Activated CD4-positive, alpha-beta T cell treated with anti-CD3 and anti-CD28 coated beads, Interleukin-2, amount 10 ng/mL, durations not matched to agents 24 days and 14 days (primary cell): ENCODE measurements at regions not wholly inside any gene's neighbourhood (a gene's known extent, or its start where the extent isn't known, plus 50 kb on each side); places are given as distances from the start of the nearest gene placed in this dataset.
A peak's percentile ranks its signal among the peaks of the same experiment; 100 is the strongest.

Experiments
- DNase-seq: peaks from one replicate; pipeline ENCODE4 v3.0.0; 2022
- H3K27ac Mint-ChIP-seq: one replicate; pipeline ENCODE4 v1.8.0; 2022; ENCODE audit warnings: mild to moderate bottlenecking, mixed read lengths
- H3K27me3 Mint-ChIP-seq: one replicate; pipeline ENCODE4 v1.8.0; 2022; ENCODE audit warnings: mixed read lengths
- H3K36me3 Mint-ChIP-seq: one replicate; pipeline ENCODE4 v1.8.0; 2022; ENCODE audit warnings: low read depth, mild to moderate bottlenecking, mixed read lengths
- H3K4me1 Mint-ChIP-seq: one replicate; pipeline ENCODE4 v1.8.0; 2021; ENCODE audit warnings: mixed read lengths
- H3K4me3 Mint-ChIP-seq: one replicate; pipeline ENCODE4 v1.8.0; 2022; ENCODE audit warnings: mild to moderate bottlenecking, moderate library complexity, mixed read lengths
- H3K9me3 Mint-ChIP-seq: one replicate; pipeline ENCODE4 v1.8.0; 2021; ENCODE audit warnings: mixed read lengths
- intact Hi-C: fragments of 100-400 bp; cut with micrococcal nuclease; formaldehyde crosslinking; loops from one replicate; pipeline ENCODE4 v1.15.1; 2023

DNA sequence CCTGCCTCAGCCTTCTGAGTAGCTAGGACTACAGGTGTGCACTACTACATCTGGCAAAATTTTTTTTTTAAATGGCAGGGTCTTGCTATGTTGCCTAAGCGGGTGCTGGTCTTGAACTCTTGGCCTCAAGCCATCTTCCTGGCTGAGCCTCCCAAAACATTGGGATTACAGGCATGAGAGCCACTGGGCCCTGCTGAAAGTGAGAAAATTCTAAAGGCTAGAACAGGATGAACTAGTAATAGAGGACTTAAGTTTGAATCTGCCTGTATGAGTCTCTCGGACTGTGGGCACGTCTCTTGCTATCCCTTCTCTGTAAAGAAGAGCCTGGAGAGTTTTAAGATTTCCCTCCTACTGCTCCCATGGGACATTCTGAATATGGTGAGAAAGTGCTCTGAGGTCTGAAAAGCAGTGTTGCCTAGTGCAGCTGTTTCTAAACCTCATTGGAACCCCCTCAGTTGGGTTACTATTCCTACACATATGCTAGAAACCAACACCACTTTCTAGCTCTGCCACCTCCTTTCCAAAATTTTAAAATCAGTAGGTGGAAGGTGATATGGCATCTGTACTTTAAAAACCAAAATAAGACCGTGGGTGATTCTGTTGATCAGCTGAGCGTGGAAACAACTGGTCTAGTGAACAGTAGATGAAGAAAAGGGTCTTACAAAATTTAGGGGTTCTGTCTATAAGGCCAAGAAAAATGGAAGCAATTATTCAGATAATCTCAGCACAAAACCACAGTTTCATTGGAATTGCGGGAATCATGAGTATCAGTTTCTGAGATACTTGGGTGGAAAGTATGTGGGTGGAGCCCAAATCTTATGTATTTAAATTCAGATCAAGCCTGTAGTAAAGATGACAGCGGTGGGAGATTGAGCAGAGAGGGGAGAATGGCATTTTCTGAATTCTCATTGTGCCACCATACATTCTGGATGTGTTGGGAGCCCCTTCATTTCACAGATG lies 259.8 kb upstream of the CXCR4 start:
- Mint-ChIP-seq H3K27ac (peak overlapping the region; percentile 96), H3K36me3 (no peaks in the 10 kb centered on the region), H3K27me3 (no peaks in the 10 kb centered on the region), H3K9me3 (no peaks in the 10 kb centered on the region), H3K4me1 (peaks cover 74% of the 10 kb centered on the region), H3K4me3 (peak overlapping the region; percentile 17)
- intact Hi-C loops = loop anchor here (1.0 kb wide), 2 partner anchors 258 to 464 kb away; no protein-coding TSS in a partner anchor
- peak; percentile 53 for DNase-seq

DNA sequence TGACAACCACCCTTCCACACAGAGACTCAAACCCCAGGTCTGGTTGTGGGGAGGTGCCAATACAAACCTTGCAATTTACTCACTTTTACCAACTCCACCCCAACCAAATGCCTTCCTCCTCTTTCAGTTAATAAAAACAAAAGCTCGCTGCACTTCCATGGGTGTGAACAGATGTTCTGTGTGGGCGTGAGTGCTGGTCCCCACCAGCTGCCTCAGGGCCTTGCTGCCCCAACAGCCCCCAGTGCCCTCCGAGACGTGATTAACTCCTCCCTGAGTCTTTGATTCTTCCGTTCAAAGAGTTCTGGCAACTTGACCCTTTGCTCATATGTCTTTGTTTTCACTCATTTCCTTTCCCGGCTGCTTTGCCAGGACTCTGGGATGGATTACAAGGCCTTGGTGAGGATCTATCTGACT lies 258.9 kb upstream of the CXCR4 start:
- Mint-ChIP-seq H3K27me3 (no peaks in the 10 kb centered on the region), H3K9me3 (no peaks in the 10 kb centered on the region), H3K4me1 (peaks cover 66% of the 10 kb centered on the region), H3K36me3 (no peaks in the 10 kb centered on the region), H3K4me3 (peak overlapping the region; percentile 39), H3K27ac (peak overlapping the region; percentile 96)
- DNase-seq = peak; percentile 61
- intact Hi-C loops = no loop called here

DNA sequence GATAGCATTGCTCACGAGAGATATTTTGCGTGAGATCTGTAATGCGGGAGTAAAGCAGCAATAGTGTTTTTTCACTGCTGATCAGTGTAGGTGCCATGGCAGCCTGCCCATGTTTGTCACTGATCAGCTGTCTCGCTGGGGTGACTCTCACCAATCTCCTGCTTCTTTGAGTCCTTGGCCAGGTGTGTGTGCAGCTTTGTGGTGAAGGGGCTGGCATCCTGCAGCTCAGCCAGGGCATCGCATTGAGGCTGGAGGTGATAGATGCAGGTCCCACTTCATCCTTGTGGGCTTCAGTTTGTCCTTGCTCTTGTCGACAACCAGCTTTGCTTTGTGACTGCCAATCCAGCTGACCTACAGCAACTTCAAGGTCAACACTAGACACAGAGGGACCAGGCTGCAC lies 258.3 kb upstream of the CXCR4 start:
- H3K36me3 Mint-ChIP-seq = no peaks in the 10 kb centered on the region
- peak overlapping the region; percentile 17 for H3K4me3 Mint-ChIP-seq
- peaks cover 62% of the 10 kb centered on the region for H3K4me1 Mint-ChIP-seq
- peak overlapping the region; percentile 96 for H3K27ac Mint-ChIP-seq
- DNase-seq = peak; percentile 60
- intact Hi-C loops = no loop called here
- no peaks in the 10 kb centered on the region for H3K27me3 Mint-ChIP-seq
- H3K9me3 Mint-ChIP-seq = no peaks in the 10 kb centered on the region

DNA sequence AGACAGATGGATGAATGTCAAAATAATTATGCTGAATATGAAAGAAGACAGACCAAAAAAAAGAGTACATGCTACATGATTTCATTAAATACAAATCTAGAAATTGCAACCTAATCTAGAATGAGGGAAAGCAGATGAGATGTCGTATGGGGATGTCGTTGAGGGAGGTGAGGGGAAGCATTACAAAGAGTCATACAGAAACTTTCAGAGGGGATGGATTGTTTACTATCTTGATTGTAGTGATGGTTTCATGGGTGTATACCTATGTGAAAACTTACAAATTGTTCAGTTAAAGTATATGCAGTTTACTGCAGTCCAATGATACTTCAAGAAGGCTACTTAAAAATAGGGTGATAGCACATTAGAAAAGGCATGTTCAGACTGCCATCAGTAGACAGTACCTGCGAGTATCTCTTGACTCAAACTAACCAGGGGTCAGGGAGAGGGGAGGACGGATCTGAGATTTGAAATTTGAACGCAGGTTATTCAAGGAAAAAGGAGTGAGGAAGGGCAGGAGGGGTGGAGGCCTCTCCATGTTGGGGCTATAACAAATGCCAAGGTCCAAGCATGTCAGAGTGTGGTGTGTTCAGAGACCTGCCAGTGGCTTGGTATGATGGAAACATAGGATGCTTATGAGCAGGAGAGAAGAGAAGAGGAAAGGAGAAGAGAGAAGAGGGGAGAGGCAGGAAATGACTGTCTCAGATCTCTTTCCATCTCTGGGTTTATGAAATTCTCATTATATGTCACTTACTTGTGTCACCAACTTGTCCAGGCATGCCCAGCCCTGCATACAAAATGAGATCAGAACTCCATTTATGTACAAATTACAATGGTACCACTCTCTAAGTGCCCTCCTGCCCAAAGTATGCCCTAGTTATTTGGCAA lies 257.3 kb upstream of the CXCR4 start:
- intact Hi-C loops = loop anchor here (1.0 to 2.0 kb wide), 8 partner anchors 13 to 318 kb away; no protein-coding TSS in a partner anchor
- Mint-ChIP-seq H3K27ac (peak overlapping the region; percentile 96), H3K27me3 (peaks cover 3% of the 10 kb centered on the region), H3K9me3 (no peaks in the 10 kb centered on the region), H3K4me3 (peak overlapping the region; percentile 69), H3K36me3 (no peaks in the 10 kb centered on the region), H3K4me1 (peaks cover 57% of the 10 kb centered on the region)
- DNase-seq = peak; percentile 74

DNA sequence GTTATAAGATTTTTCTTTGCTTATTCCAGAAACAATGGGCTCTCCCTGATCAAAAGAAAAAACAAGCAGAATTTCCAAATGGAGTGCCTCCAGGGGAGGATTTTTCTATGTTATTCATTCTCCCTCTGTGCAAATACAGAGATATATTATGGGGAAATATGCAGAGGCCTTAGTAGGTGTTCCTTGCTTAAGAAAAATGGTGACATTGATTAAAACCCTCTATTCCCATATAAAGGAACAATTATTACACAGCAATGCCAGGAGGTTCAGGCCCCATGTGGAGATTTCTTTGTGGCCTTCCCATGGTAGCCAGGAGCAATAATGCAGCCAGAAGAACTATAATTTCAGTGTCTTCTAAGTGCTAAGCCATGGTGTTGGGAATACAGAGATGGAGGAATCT lies 255.9 kb upstream of the CXCR4 start:
- H3K9me3 Mint-ChIP-seq = peaks cover 4% of the 10 kb centered on the region
- no peak overlapping the region for H3K4me3 Mint-ChIP-seq
- H3K4me1 Mint-ChIP-seq = peaks cover 54% of the 10 kb centered on the region
- H3K27me3 Mint-ChIP-seq = peaks cover 7% of the 10 kb centered on the region
- DNase-seq = no peak
- intact Hi-C loops = loop anchor here (2.0 kb wide), 1 partner anchor 15 kb away; no protein-coding TSS in a partner anchor
- H3K36me3 Mint-ChIP-seq = no peaks in the 10 kb centered on the region
- no peak overlapping the region for H3K27ac Mint-ChIP-seq

DNA sequence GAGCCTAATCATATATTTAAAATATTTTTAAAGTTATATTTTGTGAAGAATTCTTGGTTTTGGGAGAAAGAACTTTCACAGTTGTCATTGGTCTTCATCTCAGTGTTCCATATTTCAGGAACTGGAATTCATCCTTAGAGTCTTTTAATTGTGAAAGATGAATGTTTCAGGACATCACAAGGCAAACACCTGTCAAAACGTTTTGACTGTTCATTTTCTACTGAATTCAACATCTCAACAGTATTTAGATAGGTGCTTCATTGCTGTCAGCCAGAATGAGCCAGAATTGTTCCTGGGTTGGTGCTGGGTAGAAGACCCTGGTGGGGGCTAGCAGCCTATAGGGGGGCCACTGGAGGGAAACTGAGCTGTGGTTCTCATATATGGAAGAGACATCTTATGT lies 255.1 kb upstream of the CXCR4 start:
- Mint-ChIP-seq H3K27ac (no peak overlapping the region), H3K9me3 (peaks cover 4% of the 10 kb centered on the region), H3K36me3 (no peaks in the 10 kb centered on the region), H3K4me1 (peaks cover 46% of the 10 kb centered on the region), H3K27me3 (peaks cover 7% of the 10 kb centered on the region), H3K4me3 (no peak overlapping the region)
- DNase-seq = no peak
- intact Hi-C loops = no loop called here

DNA sequence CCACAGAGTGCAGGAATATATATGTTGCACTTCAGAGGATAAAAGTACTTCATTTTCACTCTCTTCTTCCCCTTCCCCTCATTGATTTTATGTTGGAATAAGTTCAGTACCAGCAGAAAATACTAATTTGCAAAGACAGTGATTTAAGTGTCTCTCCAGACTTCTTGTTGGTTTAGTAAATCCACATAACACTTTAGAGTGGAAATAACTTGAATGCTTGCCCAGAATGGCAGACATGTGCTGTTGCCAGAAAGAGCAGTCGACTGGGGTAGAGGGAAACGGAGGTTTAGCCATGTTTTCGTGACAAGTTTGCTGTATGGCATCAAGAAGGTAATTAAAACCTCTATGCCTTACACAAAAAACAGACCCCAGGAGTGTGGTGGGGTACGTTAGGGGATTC lies 246.0 kb upstream of the CXCR4 start:
- intact Hi-C loops = loop anchor here (2.0 to 5.0 kb wide), 2 partner anchors 247 to 307 kb away; partner anchors contain the start of gene CXCR4
- DNase-seq = no peak
- Mint-ChIP-seq H3K4me1 (peaks cover 36% of the 10 kb centered on the region), H3K27me3 (no peaks in the 10 kb centered on the region), H3K36me3 (peaks cover 4% of the 10 kb centered on the region), H3K27ac (no peak overlapping the region), H3K4me3 (no peak overlapping the region), H3K9me3 (peaks cover 8% of the 10 kb centered on the region)

DNA sequence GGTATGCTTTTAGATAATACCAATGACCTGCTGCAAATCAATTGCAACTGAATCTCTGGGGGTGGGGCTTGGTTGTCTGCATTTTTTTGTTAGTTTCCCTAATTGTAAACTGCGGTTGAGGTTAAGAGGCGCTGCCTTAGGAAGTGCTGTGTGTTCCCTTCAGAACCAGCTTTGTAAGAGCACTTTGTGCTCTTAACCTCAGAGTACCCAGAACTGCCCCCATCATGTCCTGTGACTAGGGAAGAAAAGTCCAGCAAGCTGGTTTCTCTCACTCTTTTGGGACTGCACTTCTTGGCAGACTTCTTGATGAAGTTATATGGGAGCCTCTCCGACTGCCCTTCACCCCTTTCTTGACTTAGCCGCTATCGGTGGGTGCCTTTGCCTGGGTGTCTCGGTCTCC lies 245.5 kb upstream of the CXCR4 start:
- H3K4me3 Mint-ChIP-seq = no peak overlapping the region
- H3K36me3 Mint-ChIP-seq = peaks cover 4% of the 10 kb centered on the region
- intact Hi-C loops = loop anchor here (2.0 to 5.0 kb wide), 2 partner anchors 246 to 307 kb away; partner anchors contain the start of gene CXCR4
- no peaks in the 10 kb centered on the region for H3K27me3 Mint-ChIP-seq
- no peak overlapping the region for H3K27ac Mint-ChIP-seq
- H3K9me3 Mint-ChIP-seq = peaks cover 8% of the 10 kb centered on the region
- peak; percentile 58 for DNase-seq
- H3K4me1 Mint-ChIP-seq = peaks cover 40% of the 10 kb centered on the region

DNA sequence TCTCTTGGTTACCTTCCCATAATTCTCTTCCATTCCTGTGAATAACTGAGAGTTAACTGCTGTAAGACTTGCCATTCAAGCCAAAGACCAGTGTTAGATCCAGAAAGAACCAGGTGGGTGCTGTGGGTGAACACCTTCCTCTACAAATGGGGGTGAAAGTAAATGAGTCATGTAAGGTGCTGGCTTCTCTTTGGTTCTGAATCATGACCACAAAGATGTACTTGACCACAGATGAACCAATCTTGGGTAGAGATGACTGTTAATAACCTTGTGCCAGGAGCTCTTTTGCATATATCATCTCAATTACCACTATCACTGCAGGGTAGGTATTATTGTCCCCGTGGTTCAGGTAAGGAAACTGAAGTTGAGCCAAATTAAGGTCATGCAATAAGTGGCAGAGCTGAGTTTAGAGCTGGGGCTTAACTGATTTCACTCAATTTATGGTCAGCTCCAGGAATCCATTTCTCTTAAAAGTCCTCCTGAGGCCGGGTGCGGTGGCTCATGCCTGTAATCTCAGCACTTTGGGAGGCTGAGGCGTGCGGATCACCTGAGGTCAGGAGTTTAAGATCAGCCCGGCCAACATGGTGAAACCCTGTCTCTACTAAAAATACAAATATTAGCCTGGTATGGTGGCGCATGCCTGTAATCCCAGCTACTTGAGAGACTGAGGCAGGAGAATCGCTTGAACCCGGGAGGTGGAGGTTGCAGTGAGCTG lies 244.9 kb upstream of the CXCR4 start:
- Mint-ChIP-seq H3K27me3 (no peaks in the 10 kb centered on the region), H3K4me3 (peak overlapping the region; percentile 34), H3K4me1 (peaks cover 40% of the 10 kb centered on the region), H3K27ac (peak overlapping the region; percentile 57), H3K36me3 (peaks cover 3% of the 10 kb centered on the region), H3K9me3 (peaks cover 7% of the 10 kb centered on the region)
- intact Hi-C loops = loop anchor here (1.0 to 5.0 kb wide), 6 partner anchors 12 to 306 kb away; partner anchors contain the start of gene CXCR4
- DNase-seq = peak; percentile 75

DNA sequence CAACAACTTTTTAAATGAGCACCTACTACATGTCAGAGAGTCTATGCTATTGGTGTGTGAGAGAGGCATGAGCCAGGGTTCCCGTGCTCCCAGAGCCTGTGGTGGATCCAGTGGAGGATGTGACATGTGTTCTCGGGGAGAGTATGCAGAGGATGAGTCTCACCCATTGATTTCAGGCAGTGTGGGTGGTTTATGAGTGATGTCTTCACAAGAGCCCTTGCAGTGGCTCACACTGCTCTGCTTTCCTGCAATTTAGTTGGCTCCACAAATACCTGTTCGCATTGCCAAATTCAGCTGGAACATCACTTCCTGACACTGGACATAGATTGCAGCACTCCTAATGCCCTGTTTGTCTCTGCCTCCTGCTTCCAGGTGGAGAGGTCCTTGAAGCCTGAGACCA lies 243.6 kb upstream of the CXCR4 start:
- no peaks in the 10 kb centered on the region for H3K27me3 Mint-ChIP-seq
- no peak overlapping the region for H3K4me3 Mint-ChIP-seq
- peak overlapping the region; percentile 43 for H3K27ac Mint-ChIP-seq
- DNase-seq = peak; percentile 55
- H3K36me3 Mint-ChIP-seq = no peaks in the 10 kb centered on the region
- H3K9me3 Mint-ChIP-seq = no peaks in the 10 kb centered on the region
- H3K4me1 Mint-ChIP-seq = peaks cover 40% of the 10 kb centered on the region
- intact Hi-C loops = loop anchor here (5.0 kb wide), 1 partner anchor 244 kb away; the partner anchor contains the start of gene CXCR4

DNA sequence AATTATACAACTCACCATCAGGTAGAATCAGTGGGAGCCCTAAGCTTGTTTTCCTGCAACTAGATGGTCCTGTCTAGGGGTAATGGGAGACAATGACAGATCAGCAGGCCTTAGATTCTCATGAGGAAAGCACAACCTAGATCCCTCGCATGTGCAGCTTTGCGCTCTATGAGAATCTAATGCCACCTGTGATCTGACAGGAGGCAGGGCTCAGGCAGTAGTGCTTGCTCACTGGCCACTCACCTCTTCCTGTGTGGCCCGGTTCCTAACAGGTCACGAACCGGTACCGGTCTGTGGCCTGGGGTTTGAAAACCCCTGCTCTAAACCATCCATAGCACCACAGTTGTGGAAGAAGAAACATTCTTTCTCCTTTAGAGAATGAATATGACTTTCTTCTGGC lies 242.8 kb upstream of the CXCR4 start:
- peak; percentile 55 for DNase-seq
- H3K36me3 Mint-ChIP-seq = no peaks in the 10 kb centered on the region
- no peak overlapping the region for H3K27ac Mint-ChIP-seq
- H3K4me3 Mint-ChIP-seq = no peak overlapping the region
- no peaks in the 10 kb centered on the region for H3K9me3 Mint-ChIP-seq
- peaks cover 2% of the 10 kb centered on the region for H3K27me3 Mint-ChIP-seq
- intact Hi-C loops = loop anchor here (5.0 kb wide), 1 partner anchor 243 kb away; the partner anchor contains the start of gene CXCR4
- peaks cover 47% of the 10 kb centered on the region for H3K4me1 Mint-ChIP-seq

DNA sequence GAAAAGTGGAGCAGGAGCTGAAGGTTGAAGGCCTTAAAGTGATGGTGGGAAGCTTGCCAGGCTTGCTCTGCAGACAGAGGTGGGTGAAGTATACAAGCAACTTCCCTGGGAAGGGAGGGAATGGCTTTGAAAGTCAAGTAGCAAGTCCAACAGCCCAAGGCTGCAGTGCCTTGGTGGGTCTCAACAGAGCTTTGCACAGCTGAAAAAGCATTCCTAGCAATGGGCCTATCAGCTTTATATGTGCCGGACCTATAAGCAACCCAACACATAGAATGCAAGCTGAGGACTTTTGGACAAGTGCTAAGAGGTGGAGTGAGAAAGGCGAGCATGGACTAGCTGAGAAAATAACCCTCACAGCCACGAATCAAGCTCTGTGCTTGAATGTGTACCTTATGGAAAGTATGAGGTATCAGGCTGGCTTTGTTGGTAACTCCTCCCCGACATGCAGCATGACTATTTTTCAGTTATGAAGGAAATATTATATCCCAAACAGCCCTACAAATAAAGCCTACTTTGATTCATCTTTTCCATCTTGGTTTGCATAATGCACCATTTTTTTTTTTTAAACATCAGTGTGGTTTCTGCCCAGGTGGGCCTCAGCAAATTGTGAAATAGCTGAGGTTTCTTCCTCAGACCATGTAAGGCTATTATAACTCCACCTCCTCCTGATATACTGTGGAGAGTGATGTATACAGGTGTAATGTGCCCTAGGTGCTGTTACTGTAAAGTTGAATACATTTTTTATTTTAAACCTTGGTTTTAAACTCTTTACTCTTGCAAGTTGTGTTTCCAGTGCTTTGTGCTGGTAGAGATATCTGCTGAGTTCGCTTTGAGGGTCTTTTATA lies 241.4 kb upstream of the CXCR4 start:
- Mint-ChIP-seq H3K4me1 (peaks cover 51% of the 10 kb centered on the region), H3K36me3 (no peaks in the 10 kb centered on the region), H3K27ac (peak overlapping the region; percentile 56), H3K9me3 (no peaks in the 10 kb centered on the region), H3K27me3 (peaks cover 2% of the 10 kb centered on the region), H3K4me3 (no peak overlapping the region)
- DNase-seq = peak; percentile 52
- intact Hi-C loops = loop anchor here (1.0 to 2.0 kb wide), 3 partner anchors 15 to 121 kb away; no protein-coding TSS in a partner anchor
